BE2C (cell line): ENCODE measurements at regions not wholly inside any gene's neighbourhood (a gene's known extent, or its start where the extent isn't known, plus 50 kb on each side); places are given as distances from the start of the nearest gene placed in this dataset.
"Not testable (repeated sequence)": the region's sequence is repeated elsewhere in the genome, so short reads cannot be mapped to it uniquely, and the experiment has no call there.

Experiments used
- DNase-seq: peaks from one replicate; pipeline ENCODE4 v3.0.0-alpha.2; 2020
- H3K27me3 ChIP-seq: fragments of 250-450 bp; sonication (Bioruptor Pico); 2 replicates; pipeline ENCODE4 v1.5.1; 2020; ENCODE audit warnings: mild to moderate bottlenecking
- H3K36me3 ChIP-seq: fragments of 250-450 bp; sonication (Bioruptor Pico); 2 replicates; pipeline ENCODE4 v1.5.1; 2020; ENCODE audit warnings: mild to moderate bottlenecking
- H3K4me1 ChIP-seq: fragments of 250-450 bp; sonication (Bioruptor Pico); 2 replicates; pipeline ENCODE4 v1.5.1; 2020
- H3K4me3 ChIP-seq: 2 replicates; pipeline ENCODE4 v1.5.1; 2011; ENCODE audit warnings: low read depth, low read length
- H3K9me3 ChIP-seq: fragments of 250-450 bp; sonication (Bioruptor Pico); 2 replicates; pipeline ENCODE4 v1.5.1; 2020
- CTCF ChIP-seq: IDR thresholded peaks from 2 replicates; pipeline ENCODE4 v1.5.1; 2012; ENCODE audit warnings: mild to moderate bottlenecking, low read depth, low read length

GRCh38 chr12:89770391-89770790, 61.8 kb upstream of the ATP2B1 start:
- Histone ChIP-seq H3K4me1 (no peaks in the 10 kb centered on the region), H3K27me3 (no peaks in the 10 kb centered on the region), H3K9me3 (no peaks in the 10 kb centered on the region), H3K36me3 (no peaks in the 10 kb centered on the region), H3K4me3 (no peak overlapping the region)
- no peak for TF ChIP-seq CTCF
- DNase-seq: no peak

- no peak for TF ChIP-seq CTCF
- Histone ChIP-seq H3K36me3 (no peaks in the 10 kb centered on the region), H3K9me3 (no peaks in the 10 kb centered on the region), H3K27me3 (no peaks in the 10 kb centered on the region), H3K4me1 (no peaks in the 10 kb centered on the region), H3K4me3 (no peak overlapping the region)
- no peak for DNase-seq
Observed at GRCh38 chr12:89769483-89769818, 60.8 kb upstream of the ATP2B1 start.

GRCh38 chr12:89768586-89769482, 60.2 kb upstream of the ATP2B1 start:
- DNase-seq: peak; percentile 10
- H3K4me1 ChIP-seq: no peaks in the 10 kb centered on the region
- H3K27me3 ChIP-seq: no peaks in the 10 kb centered on the region
- no peak for TF ChIP-seq CTCF
- no peaks in the 10 kb centered on the region for H3K36me3 ChIP-seq
- H3K4me3 ChIP-seq: no peak overlapping the region
- no peaks in the 10 kb centered on the region for H3K9me3 ChIP-seq

- Histone ChIP-seq H3K9me3 (no peaks in the 10 kb centered on the region), H3K36me3 (no peaks in the 10 kb centered on the region), H3K4me1 (no peaks in the 10 kb centered on the region), H3K27me3 (no peaks in the 10 kb centered on the region), H3K4me3 (no peak overlapping the region)
- TF ChIP-seq CTCF: no peak
- DNase-seq: no peak
Observed at GRCh38 chr12:89765959-89766824, 57.6 kb upstream of the ATP2B1 start.

- not testable (repeated sequence) for H3K27me3 ChIP-seq, DNase-seq, H3K36me3 ChIP-seq, H3K4me1 ChIP-seq, H3K4me3 ChIP-seq, H3K9me3 ChIP-seq
Observed at GRCh38 chr12:89764164-89764563, 55.5 kb upstream of the ATP2B1 start.

- no peak overlapping the region for H3K4me3 ChIP-seq
- H3K9me3 ChIP-seq: no peaks in the 10 kb centered on the region
- H3K27me3 ChIP-seq: no peaks in the 10 kb centered on the region
- no peaks in the 10 kb centered on the region for H3K4me1 ChIP-seq
- H3K36me3 ChIP-seq: no peaks in the 10 kb centered on the region
- no peak for DNase-seq
- no peak for TF ChIP-seq CTCF
Observed at GRCh38 chr12:89762498-89763170, 54.0 kb upstream of the ATP2B1 start.
